GM18858 (cell line): ENCODE measurements at regions not wholly inside any gene's neighbourhood (a gene's known extent, or its start where the extent isn't known, plus 50 kb on each side); places are given as distances from the start of the nearest gene placed in this dataset.

Experiments
- ATAC-seq: cut with Tn5 transposase; IDR thresholded peaks from one replicate; pipeline ENCODE4 v1.9.1; 2021; ENCODE audit not compliant: unreplicated experiment

DNA sequence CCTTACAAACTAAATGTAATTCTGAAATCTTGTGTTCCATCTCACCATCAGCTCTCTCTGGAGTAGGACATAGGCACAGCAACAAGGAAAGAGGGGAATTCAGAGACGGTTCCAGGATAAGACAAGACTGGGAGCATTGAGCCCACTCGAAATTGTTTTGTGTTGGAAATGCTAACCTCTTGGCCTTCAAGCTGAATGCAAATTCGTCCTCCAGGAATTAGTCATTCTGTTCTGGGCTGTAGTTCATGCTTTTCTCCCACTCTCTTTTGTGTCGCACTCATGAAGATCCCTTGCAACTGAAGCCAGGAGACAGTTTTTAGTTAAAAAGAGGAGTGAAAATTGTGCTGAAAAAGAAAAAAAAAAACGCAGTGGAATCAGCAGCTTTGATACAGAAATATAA is 121.7 kb upstream of the SEMA6A start:
- ATAC-seq = peak; percentile 90

DNA sequence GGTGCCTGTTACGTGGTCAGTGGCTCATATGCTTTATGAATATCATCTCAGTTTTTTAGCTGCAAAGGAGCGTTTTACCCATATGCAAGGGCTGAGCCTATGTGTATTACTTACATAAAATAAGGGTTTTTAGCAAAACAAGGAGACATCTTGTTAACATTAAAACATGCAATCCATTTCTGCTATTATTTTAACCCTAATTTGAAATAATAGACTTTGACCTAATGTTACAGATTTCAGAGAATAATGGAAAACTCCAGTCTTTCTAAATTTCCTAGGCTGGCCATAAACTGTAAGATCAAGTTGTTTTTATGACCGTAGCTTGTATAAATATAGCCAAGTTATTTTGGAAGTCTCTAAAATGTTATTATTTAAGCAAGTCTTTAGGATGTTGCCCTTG is 121.1 kb upstream of the SEMA6A start:
- ATAC-seq = no peak

DNA sequence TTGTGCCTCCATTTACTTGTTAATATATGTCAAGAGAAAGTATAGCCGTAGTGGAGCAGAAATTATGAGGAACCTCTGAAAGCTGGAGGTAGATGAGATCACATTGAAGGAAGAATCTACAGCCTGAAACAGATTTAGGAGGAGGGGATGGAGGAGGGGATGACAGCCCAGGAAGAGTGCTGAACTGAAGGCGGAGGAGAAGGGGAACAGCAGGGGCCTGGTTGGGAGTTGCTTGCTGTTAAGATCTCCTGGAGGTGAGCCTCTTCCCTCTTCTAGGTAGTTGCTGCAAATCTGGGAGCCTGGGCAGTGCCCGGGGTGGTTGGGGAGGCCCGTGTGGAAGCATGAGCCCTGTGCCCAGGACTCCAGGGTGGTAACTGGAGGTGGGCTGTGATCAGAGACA is 111.8 kb upstream of the SEMA6A start:
- ATAC-seq = no peak

- ATAC-seq = no peak
Observed at GRCh38 chr5:116685931-116686330, 111.3 kb upstream of the SEMA6A start.

DNA sequence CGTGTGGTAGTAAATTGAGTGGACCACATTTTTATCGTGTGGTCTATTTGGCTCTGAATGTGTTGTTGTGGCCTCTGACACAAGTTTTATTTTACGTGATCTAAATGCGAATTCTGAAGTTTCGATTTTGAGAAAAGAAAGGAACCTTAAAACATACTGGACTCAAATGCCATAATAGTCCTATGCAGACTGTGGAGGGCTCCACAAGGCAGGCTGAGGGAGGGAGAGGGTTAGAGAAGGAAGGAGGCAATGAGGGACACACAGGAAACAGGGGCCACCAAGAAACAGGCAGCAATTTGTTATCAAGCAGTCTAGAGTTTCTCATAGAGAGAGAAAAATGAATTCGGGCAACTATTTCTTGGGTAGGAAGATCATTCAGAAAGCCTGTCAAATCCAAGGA is 110.4 kb upstream of the SEMA6A start:
- ATAC-seq = no peak

GRCh38 chr5:116681334-116682013 is 106.9 kb upstream of the SEMA6A start:
- ATAC-seq = peak; percentile 99

DNA sequence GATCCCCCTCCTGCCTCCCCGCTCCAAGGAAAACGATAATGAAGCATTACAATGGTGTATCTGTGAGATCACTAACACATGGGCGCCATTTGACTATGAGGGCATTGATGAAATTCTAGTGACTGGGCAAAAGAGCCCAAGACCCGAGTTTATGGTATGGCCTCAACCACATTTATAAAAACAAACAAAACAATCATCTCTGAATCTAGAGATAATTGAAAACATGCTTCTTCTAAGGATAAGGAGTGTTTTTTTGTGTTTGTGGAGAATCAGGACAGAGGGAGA is 100.9 kb upstream of the SEMA6A start:
- no peak for ATAC-seq

- no peak for ATAC-seq
Observed at GRCh38 chr5:116674881-116675625, 100.4 kb upstream of the SEMA6A start.

DNA sequence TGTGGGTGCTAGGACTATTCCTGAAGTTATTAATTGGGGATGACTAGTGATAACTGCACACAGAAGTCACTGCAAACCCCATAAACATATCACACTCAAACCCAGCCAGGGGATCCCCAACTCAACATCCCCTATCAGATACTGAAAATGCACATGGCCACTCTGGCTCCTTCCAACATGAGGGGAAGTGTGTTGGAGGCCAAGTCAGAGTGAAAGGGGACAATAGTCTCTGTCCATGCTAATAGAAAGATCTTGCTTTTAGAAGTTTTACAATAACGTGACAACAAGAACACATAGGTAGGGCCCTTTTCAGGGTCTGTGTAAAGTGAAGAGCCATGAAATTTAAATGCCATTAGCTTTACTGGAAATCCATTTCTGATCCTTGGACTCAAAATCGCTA is 98.8 kb upstream of the SEMA6A start:
- no peak for ATAC-seq

- ATAC-seq = no peak
Observed at GRCh38 chr5:116672203-116672602, 97.6 kb upstream of the SEMA6A start.

DNA sequence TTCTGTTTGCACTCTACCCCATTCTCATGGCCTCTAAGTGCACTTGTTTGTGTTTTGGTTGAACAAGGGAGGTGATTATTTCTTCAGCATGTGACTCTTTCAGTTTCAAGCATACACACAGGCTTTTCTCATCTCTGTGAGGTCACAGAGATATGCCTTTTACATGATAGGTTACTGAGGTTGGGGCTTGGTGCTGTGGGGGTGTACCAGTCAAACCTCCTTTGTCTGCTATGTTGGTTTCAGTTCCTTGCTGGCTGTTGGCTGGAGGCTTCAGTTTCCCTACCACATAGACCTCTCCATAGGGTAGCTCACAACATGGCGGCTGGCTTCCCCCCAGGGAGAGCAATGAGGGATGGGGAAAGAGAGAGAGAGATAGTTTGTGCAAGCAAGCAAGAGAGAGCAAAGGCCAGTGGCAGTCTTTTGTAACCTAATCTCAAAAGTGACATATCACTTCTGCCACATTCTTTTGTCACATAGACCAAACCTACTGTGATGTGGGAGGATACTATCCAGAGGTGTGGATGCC is 96.7 kb upstream of the SEMA6A start:
- ATAC-seq = peak; percentile 95

- ATAC-seq = no peak
Observed at GRCh38 chr5:116669261-116670031, 94.8 kb upstream of the SEMA6A start.

GRCh38 chr5:116668390-116668789 is 93.8 kb upstream of the SEMA6A start:
- no peak for ATAC-seq

- no peak for ATAC-seq
Observed at GRCh38 chr5:116666901-116667300, 92.3 kb upstream of the SEMA6A start.

GRCh38 chr5:116664988-116665387 is 90.4 kb upstream of the SEMA6A start:
- ATAC-seq = no peak

GRCh38 chr5:116663081-116663480 is 88.5 kb upstream of the SEMA6A start:
- ATAC-seq = no peak

GRCh38 chr5:116661419-116661818 is 86.8 kb upstream of the SEMA6A start:
- no peak for ATAC-seq

GRCh38 chr5:116660929-116661328 is 86.3 kb upstream of the SEMA6A start:
- no peak for ATAC-seq

GRCh38 chr5:116658830-116659229 is 84.2 kb upstream of the SEMA6A start:
- ATAC-seq = no peak

DNA sequence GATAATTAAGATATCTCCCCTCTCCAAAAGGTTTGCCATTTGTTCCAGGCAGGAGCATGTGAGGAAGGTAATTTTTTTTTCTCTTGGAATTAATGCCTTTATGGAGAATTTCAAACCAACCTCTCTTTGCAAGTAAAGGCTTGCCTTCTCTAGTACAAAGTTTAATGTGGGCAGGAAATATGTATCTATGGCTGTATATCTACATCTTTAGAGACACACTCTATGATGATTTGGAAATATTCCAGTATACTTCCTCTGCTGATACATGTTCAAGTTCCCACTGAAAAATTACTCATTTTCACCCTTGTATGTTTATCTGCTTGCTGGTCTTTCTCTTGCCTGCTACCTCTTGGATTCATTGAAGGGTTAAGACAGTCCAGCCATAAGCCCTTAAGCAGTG is 83.5 kb upstream of the SEMA6A start:
- ATAC-seq = no peak

- ATAC-seq = no peak
Observed at GRCh38 chr5:116655431-116655830, 80.8 kb upstream of the SEMA6A start.

GRCh38 chr5:116654925-116655324 is 80.3 kb upstream of the SEMA6A start:
- no peak for ATAC-seq
